H1 (cell line): ENCODE measurements at regions not wholly inside any gene's neighbourhood (a gene's known extent, or its start where the extent isn't known, plus 50 kb on each side); places are given as distances from the start of the nearest gene placed in this dataset.

Experiments
- BACH1 ChIP-seq: IDR thresholded peaks from 2 replicates; pipeline ENCODE4 v1.6.1; 2012; ENCODE audit warnings: low read length, improper control_type of control experiment
- BCL11A ChIP-seq, 2 experiments: IDR thresholded peaks; one replicate each; pipeline ENCODE4 v1.6.1; 2011; ENCODE audit warnings: low read depth in 2 of 2, low read length in 2 of 2, mild to moderate bottlenecking in 2 of 2
- CTCF ChIP-seq, 3 experiments: IDR thresholded peaks; 1 replicate in 2 of 3; 2 replicates in 1 of 3; pipeline versions ENCODE4 v1.5.1 to v1.6.1; 2011; ENCODE audit warnings: low read length in 3 of 3, mild to moderate bottlenecking in 3 of 3, inconsistent platforms in 2 of 3, low read depth in 1 of 3, moderate library complexity in 1 of 3; ENCODE audit not compliant: insufficient read depth in 1 of 3; ENCODE audit errors: control extremely low read depth in 1 of 3
- EP300 ChIP-seq, 2 experiments: IDR thresholded peaks; 1 replicate in 1 of 2; 2 replicates in 1 of 2; pipeline ENCODE4 v1.6.1; 2011 to 2012; ENCODE audit warnings: low read depth in 2 of 2, low read length in 2 of 2, mild to moderate bottlenecking in 2 of 2, borderline replicate concordance in 1 of 2, inconsistent platforms in 1 of 2, moderate library complexity in 1 of 2
- HDAC6 ChIP-seq: IDR thresholded peaks from one replicate; pipeline ENCODE4 v1.7.1; 2012; ENCODE audit warnings: low read depth, mild to moderate bottlenecking, inconsistent platforms, low read length, moderate library complexity
- JUN ChIP-seq: IDR thresholded peaks from 2 replicates; pipeline ENCODE4 v1.6.1; 2011; ENCODE audit warnings: low read depth, mild to moderate bottlenecking, improper control_type of control experiment, low read length
- MAFK ChIP-seq: IDR thresholded peaks from 2 replicates; pipeline ENCODE4 v1.6.1; 2012; ENCODE audit warnings: low read depth, mild to moderate bottlenecking, improper control_type of control experiment, low read length
- POLR2A ChIP-seq, 2 experiments: IDR thresholded peaks; 1 replicate in 1 of 2; 2 replicates in 1 of 2; pipeline ENCODE4 v1.6.1; 2011; ENCODE audit warnings: low read depth in 2 of 2, low read length in 2 of 2, mild to moderate bottlenecking in 2 of 2; ENCODE audit errors: control extremely low read depth in 1 of 2
- RAD21 ChIP-seq, 2 experiments: IDR thresholded peaks in 1 of 2; conservative IDR thresholded peaks in 1 of 2; 2 replicates each; pipeline ENCODE4 v1.6.1; 2011; ENCODE audit warnings: low read depth in 2 of 2, low read length in 2 of 2, improper control_type of control experiment in 1 of 2, inconsistent platforms in 1 of 2, mild to moderate bottlenecking in 1 of 2, moderate library complexity in 1 of 2
- RNF2 ChIP-seq: fragments of 200-900, 300-1000 bp; sonication (generic); IDR thresholded peaks from 2 replicates; pipeline ENCODE4 v1.7.1; 2016; ENCODE audit warnings: borderline replicate concordance, low read depth, mild to moderate bottlenecking, antibody characterized with exemption, low read length; ENCODE audit not compliant: poor library complexity, severe bottlenecking; ENCODE audit errors: missing control alignments
- SP4 ChIP-seq: IDR thresholded peaks from 2 replicates; pipeline ENCODE4 v1.6.1; 2012; ENCODE audit warnings: low read length, inconsistent platforms

DNA sequence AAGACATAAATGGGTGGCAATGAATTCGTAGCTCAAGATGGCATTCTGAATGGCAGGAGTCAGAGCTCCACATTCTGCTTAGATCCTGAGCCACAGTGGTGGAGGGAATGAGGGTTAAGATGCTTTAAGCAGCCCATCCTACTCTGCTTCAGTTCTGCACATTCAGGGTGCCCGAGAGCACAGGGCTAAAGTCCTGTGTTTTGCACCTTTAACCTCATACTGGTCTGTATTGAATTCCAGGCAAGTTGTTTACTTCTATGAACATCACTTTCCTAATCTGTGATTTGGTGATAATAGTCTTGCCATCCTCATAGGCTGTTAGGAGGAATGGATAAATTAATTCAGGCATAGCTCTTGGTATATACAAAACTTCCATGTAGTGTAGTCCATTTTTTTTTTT is 321.6 kb upstream of the CD180 start:
- no peak for TF ChIP-seq CTCF (IDR thresholded peaks at IDR 0.05; ENCODE audit: control extremely low read depth in 1 of 3, insufficient read depth in 1 of 3, low read depth in 1 of 3, low read length in 3 of 3)
- no peak for TF ChIP-seq BACH1
- no peak for TF ChIP-seq HDAC6
- no peak for TF ChIP-seq JUN
- no peak for TF ChIP-seq BCL11A (IDR thresholded peaks at IDR 0.05; ENCODE audit: low read depth in 2 of 2, low read length in 2 of 2)
- TF ChIP-seq EP300 (IDR thresholded peaks at IDR 0.05; ENCODE audit: borderline replicate concordance in 1 of 2, low read depth in 2 of 2, low read length in 2 of 2) = no peak
- TF ChIP-seq POLR2A (IDR thresholded peaks at IDR 0.05; ENCODE audit: control extremely low read depth in 1 of 2, low read depth in 2 of 2, low read length in 2 of 2) = no peak
- no peak for TF ChIP-seq SP4
- no peak for TF ChIP-seq RNF2
- no peak for TF ChIP-seq MAFK
- no peak for TF ChIP-seq RAD21 (IDR thresholded peaks at IDR 0.05 in 1 of 2, conservative IDR thresholded peaks at IDR 0.05 in 1 of 2; ENCODE audit: low read depth in 2 of 2, low read length in 2 of 2)
